RKO (cell line): ENCODE measurements at regions not wholly inside any gene's neighbourhood (a gene's known extent, or its start where the extent isn't known, plus 50 kb on each side); places are given as distances from the start of the nearest gene placed in this dataset.
"Not testable (repeated sequence)": the region's sequence is repeated elsewhere in the genome, so short reads cannot be mapped to it uniquely, and the experiment has no call there.

Source experiments
- DNase-seq: peaks from one replicate; pipeline ENCODE4 v3.0.0-alpha.2; 2016; ENCODE audit warnings: low spot score

DNA sequence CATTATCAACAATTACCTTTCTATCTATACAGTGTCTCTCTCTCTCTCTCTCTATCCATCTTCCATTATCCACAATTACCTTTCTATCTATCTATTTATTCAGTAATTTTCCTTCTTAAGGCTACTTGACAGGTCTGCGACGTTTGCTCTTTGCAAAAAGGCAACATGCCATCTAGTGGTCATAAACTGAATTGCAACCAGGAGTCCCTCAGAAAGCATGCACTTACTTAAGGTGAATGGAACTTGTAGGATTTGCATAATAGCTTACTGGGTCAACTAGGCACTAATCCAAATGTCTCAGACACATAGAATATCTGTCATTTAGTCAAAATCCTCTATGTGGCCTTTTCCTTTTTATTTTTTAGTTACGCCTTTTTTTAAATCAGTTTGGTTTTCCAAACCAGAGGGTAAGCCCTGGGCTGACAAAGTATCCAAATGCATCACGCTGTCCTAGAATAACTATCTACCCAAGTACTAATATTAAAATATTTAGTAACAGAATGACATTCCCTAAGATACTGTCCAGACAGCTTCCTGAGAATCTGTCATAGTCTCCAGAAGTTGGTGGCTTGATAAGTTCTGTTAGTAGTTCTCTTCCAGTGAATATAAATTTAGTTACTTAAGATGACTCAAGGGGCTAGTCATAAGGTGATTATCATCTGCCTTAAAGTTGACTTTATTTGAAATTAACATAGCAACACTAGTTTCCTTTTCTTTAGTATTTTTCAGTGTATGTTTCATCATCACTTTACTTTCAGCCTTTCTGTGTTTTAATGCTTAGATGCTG is 208.3 kb downstream of the PPP1R3A start:
- DNase-seq: peak; percentile 87

DNA sequence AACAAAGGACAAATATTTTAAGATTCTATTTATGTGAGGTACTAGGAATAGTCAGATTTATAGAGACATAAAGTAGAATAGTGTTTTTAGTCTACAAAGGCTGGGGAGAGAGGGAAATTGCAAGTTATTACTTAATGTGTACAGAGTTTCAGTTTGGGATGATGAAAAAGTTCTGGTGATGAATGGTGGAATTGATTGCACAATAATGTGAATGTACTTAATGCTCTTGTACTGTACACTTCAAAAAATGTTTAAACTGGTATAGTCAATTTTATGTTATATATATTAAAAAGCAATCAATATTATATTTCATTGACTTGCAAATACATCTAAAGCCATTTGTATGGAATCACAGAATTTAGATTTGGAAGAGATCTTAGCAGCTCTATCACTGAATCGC is 213.4 kb downstream of the PPP1R3A start:
- no peak for DNase-seq

DNA sequence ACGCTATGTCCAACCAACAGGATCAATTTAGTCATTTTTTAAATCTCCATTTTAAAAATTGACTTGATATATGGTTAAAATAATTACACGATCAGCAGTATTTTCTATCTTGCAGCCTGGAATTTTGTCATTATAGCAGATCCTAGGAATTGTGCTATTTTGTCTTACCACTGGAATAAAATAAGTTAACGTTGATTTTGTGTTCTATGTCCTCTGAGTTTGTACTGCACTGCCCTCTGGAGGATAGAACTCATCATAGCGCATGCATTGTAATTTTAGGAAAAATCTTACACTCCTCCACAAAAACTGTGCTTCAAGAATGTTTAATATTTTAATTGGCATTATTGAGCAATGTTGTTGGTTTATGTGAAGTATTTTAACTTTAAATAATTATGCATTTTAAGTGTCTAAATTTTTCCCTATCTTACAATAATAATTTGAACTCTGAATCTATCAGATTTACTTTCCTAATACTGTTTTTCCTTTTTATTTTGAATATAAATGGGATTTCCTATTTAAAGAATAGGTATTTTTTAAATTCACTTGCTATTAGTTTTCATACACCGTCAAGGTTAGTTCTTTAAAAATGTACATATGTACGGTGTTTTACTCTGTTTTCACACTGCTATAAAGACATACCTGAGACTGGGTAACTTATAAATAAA is 220.1 kb downstream of the PPP1R3A start:
- DNase-seq: peak; percentile 61

DNA sequence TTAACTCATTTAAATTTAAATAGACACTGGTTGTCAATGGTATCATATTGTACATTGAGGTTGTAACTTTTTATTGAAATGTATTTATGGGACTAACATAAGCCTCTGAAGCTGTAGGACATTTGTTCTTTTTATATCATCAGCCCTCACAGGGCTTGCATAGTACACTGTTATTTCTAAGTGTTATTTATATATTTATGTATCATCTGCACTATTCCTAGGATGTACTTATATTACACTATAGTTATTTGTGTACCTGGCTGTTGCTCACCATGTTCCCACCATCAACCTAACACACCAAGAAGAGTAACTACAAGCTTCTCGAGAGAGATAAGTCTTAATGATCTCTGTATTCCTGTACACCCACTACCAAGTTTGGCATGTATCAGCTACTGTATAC is 224.7 kb downstream of the PPP1R3A start:
- DNase-seq: no peak

DNA sequence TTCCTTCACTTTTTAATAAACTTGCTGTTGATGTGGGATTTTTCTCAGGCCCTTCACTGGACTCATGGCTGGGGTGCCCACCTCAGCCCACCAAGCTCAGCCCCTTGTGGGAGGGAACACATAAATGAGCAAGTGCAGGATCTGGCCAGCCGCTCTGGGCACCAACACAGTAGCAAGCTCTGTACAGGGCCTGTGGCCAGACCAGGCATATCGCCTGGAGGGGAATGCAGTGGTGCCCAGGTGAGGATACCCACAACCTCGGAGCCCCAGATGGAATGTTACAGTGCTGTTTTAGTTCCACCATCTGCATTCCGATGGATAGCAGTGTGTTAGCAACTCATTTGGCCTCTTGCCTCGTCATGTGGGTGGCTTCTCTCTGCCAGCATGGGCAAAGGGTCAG is 234.6 kb downstream of the PPP1R3A start:
- no peak for DNase-seq

DNA sequence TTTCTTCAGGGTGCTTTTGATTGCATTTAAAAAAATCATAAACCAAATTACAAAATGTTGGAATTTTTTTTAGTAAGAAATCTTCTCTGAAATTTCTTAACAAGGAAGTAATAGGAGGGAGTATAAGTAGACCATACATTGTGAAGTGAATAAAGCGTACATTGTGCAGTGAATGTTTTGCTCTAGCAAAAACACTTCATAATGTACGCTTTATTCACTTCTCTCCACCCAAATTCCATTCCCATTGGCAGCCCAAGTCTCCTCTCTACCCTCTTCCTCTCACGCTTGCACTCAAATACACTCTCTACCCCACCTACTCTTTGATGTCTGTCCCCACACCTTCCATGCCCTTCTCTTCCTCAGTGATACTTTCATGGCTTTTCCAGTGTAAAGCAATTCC is 241.0 kb downstream of the PPP1R3A start:
- no peak for DNase-seq

DNA sequence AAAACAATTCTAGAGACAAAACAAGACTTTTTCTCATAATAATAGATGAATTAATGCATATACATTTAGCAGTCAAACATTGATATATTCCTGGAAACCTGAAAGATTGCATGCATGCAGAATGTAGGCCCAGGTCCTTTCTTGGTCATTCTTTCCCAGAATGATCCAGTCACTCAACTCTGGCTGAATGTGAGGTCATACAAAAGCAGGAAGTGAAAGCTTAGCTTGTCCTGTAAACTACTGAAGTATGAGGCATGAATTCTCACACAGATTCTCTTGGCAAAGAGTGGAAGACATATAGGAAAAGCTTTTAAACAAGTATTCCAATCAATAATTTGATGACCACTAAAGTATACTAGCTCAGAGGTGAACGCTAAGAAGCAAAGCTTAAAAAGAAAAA is 253.9 kb downstream of the PPP1R3A start:
- DNase-seq: peak; percentile 21

DNA sequence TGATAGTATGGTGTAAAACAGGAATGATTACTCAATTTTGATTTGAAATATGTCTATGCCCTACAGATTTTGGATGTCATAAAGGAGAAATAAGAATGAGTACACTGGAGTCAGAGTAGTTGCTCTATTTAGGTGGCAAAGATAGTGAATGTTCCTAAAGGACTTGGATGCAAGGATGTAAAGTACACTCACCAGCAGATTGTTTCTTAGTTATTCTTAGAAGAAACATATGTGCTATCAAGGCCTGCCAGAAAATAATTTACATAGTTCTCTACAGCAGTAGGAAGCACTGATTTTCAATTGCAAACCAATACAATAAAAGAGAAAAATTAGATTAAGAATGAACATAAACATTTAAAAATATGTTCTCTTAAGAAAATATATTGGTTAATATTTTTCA is 259.4 kb downstream of the PPP1R3A start:
- no peak for DNase-seq

DNA sequence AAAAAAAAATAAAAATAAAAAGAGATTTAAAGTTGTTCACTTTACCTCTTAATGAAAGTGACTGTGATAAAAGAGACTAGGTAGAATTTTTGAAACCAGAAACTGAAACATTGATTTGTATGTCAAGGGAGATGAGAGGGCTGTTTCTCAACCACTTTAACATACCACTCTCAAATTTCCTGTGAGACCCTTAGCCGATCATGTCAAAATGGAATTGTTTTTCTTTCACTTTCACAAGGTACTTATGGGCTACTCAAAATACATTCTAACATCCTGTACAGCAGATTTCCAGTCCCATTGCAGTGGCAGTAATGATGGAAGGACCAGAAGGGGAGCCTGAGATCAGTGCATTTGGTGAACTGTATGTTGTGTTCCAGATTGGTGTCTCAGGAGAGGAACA is 261.2 kb downstream of the PPP1R3A start:
- DNase-seq: no peak

DNA sequence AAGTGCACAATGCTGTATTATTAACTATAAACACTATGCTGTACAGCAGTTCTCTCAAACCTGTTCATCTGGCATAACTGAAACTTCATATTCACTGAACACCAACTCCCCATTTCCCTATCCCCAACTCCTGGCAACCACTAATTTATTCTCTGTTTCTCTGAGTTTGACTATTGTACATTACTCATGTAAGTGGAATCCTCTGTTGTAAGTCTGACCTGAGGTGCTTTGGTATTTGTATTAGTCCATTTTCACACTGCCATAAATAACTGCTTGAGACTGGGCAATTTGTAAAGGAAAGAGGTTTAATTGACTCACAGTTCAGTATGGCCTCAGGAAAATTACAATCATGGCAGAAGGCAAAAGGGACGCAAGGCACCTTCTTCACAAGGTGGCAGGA is 266.3 kb downstream of the PPP1R3A start:
- peak; percentile 30 for DNase-seq

DNA sequence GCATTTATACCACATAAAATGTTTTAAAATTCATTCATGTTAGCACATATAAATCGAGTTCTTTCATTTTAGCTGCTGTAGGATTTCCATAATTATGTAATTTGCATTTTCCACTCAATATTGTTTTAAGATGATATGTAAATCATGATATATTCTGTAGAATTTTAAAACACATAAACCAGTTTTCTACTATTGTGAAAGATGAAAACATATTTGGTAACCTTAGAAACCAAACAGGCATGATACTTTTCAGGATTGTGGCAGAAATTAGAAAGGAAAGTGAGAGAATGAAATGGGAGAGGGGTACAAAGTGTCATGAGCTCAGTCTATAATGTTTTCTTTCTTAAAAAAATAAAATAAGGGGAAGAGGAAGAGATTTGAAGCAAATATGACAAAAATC is 269.3 kb downstream of the PPP1R3A start:
- no peak for DNase-seq

DNA sequence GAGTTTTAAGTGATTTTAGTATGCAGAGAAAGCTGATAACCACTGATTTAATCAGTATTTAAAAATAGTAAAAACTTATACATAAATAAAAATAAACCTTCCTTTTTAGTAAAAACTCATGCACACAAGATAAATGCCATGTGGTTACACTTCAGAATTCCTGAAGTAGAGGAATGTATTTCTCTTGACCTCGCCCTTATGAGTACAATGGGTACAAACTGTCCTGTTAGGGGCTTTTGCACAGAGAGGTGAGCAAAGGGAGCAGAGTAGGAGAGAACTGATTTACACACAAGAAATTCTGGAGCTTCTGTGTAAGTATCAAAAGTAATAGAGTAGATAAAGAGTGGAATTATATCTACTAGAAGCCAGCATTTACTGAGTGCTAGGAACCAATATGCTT is 279.6 kb downstream of the PPP1R3A start:
- DNase-seq: no peak

DNA sequence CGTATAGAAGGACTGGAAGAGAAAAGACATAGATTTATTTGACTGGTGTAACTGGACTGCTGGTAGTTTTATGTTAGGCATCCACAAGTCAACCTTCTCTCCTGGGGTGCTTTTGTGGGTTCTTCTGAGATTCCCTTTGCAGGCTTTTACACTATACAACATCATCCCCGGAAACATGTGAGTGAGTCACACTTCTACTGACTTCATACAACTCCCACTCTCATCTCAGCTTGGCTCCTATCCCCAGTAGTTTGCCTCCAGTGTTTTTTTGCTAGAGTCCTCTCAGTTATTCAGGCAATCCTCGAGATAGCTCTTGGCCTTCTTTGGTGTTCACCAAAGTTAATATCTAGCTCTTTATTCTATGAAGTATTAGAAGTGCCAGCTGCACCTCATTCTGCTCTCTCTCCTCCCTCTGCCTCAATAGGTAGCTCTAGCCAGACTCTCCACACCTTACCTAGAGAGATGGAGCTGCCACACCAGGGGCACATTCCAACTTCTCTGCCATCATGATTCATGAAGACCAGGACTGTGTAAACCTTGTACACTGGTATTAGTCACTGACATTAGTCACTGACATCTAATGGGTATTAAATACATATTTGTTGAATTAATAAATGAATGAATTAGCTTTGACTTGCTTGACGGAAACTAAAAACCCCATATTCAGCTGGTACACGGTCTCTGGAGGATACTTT is 281.9 kb downstream of the PPP1R3A start:
- DNase-seq: peak; percentile 51

DNA sequence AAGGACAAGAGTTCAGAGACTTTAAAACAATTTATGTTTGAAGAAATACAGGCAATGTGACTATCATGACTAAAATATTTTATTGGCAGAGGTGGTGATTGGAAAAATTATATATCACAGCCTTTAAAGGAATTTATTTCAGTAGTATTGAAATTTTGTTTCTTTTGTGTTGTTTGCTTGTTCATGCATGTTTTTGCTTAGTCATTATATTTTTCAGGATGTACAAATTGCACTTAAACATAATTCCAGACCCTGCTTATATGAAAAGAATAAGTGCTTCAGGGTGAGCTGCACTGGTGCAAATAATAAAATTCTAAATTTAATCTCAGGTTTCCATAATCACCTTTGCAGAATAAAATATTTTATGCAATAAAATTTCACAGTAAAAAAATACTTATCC is 283.3 kb downstream of the PPP1R3A start:
- DNase-seq: no peak

DNA sequence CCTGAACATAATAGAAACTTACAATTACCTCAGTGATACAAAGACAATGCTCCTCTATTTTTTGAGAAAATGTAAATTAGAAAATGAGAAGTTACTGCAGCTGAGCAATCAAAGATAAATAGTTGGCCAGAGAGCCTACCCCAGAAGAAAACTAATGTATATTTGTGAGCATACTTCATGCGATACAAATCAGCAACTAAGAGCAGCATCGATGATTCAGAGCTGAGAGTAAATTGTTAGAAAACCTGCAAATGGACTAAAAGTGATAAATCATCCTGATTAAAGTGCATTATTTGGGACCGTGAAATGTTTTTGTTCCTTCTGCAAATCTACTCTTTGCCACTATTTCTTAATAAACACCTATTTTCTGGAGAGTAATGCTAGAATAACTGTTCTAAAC is 285.7 kb downstream of the PPP1R3A start:
- no peak for DNase-seq

DNA sequence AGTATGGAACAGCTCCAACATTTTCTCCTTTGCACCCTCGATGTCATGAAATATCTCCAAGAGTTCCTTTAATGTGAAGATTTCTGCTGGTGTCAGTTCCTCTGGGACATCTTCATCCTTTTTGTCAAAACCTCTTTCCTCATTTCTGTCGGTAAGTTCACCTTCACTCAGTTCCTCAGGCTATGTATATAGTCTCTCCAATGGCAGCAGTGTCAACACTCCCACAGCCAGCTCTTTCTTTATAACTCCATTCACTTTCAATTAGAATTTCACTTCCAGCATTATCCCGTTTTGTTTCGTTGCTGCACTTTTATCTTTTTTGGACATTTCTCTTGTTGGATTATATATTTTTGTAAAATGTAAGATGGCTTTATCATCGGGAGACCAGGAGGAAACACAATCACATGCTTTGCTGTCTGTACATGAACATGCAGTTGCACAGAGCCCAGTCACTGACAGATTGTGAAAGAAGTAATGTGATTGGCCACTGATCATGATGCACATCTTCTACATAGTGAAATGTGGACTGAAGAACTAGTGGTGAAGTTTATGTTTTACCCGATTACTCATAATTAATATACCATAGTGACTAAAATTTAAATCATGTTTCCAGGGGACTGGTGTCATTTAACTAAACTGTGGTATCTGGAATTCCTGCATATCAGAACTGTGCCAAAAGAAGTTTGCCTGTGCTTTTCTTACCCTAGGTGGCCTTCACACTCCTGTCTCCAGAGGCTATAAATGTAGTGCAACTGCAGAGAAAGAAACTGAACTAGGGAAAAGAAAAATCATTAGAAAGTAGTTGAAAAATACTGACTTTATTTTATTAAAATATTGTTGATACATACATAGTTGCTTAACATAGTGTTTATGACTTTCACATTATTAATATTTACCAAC is 289.6 kb downstream of the PPP1R3A start:
- DNase-seq: peak; percentile 64

DNA sequence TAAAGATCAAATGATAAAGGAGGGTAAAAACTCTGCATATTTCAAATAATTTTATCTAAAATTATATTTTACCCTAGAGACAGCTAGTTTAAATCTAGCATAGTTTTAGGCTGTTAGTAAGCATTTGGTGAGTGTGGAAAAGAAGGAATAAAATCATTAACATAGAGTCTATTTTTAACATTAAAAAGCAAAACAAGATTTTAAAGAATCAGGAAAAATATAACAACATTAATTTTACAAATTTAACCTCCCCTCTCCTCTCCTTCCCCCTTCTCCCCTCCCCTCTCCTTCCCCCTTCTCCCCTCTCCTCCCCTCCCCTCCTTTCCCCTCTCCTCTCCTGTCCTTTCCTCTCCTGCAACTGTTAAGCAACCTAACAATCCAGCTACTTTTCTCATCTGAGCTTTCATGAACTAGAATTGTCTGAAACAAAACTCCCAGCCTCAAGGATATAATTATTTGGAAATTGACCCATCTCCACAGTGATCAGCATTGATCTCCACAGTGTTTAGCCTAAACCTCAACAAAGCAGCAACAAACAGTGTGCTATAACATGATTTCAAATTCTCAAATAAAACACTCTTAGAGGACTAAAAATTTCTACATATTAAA is 293.2 kb downstream of the PPP1R3A start:
- no peak for DNase-seq

DNA sequence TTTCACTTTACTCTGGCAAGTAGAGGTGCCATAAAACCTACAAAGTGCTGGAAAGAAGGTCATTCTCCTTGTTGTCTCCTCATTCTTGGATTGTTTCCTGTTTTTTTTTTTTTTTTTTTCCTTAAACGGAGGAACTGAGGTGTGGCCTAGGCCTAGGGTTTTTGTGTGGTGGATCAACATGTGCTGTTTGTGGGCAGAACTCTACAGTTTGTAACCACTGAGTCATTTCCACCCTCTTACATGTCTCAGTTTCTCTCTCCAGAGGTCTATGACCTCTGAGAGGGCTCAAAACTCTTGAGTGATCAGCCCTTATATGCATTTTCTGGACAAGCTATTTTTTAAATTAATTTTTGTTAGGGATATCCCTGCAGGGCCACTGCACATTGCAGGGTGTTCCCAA is 296.0 kb downstream of the PPP1R3A start:
- no peak for DNase-seq

DNA sequence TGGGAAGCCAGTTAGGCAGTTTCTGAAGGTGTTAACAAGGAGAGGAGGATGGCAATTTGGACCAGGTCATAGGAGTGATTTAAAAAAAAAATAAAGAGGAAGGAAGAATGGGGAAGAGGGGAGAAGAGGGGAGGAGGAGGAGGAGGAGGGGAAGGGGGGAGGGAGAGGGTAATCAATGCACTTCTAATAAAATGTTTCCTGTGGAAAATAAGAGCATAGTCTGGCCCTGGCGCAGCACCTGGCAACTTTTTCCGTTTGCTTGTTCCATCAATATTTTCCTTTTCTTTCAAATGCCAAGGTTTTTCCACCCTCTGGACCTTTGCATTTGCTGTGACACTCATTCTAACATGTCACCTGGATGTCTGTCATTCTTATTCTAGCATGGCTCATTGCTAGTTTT is 308.2 kb downstream of the PPP1R3A start:
- DNase-seq: no peak

DNA sequence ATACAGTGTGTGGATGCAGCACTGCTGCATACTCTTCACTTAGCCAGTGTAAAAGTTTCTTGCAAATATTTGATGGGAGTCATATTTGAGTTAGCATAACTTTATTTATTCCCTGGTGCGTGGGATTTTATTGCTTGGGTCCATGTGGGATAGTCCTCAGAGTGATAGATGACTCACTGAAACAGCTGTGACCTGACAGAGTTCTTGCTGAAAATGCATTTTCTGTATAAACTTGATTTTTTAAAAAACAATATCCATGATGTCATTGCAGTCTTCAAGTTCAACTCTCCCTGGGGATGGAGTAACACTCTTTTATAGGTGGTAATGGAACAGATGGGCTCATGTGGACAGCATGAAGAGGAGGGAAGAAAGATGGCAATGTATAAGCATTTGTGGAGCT is 310.0 kb downstream of the PPP1R3A start:
- DNase-seq: no peak

DNA sequence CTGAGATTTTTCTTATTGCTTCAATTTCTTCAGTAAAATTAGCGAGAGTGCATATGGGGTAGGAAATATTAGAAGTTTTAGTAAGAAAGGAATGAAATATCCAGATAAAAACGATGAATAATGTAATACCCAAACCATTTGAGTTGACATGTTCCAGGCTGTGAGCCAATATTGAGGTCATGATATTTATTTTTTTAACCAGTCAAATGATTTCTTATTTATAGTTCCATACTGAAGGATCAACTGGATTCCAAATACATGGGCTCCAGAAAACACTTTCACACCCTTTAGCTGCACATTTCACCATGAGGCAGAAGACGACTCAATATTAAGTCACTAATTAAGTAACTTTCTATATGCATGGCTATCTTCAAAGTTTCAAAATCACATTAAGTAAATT is 312.5 kb downstream of the PPP1R3A start:
- no peak for DNase-seq

DNA sequence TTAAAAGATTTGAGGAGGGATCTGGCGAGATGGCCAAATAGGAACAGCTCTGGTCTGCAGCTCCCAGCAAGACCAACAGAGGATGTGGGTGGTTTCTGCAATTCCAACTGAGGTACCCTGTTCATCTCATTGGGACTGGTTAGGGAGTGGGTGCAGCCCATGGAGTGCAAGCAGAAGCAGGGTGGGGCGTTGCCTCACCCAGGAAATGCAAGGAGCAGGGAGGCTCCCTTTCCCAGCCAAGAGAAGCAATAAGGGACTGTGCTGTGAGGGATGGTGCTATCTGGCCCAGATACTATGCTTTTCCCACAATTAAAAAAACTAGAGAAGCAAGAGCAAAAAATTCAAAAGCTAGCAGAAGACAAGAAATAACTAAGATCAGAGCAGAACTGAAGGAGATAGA is 318.4 kb downstream of the PPP1R3A start:
- DNase-seq: not testable (repeated sequence)
